ENCODE measurements at regions not wholly inside any gene's neighbourhood (a gene's known extent, or its start where the extent isn't known, plus 50 kb on each side); places are given as distances from the start of the nearest gene placed in this dataset.

DNA sequence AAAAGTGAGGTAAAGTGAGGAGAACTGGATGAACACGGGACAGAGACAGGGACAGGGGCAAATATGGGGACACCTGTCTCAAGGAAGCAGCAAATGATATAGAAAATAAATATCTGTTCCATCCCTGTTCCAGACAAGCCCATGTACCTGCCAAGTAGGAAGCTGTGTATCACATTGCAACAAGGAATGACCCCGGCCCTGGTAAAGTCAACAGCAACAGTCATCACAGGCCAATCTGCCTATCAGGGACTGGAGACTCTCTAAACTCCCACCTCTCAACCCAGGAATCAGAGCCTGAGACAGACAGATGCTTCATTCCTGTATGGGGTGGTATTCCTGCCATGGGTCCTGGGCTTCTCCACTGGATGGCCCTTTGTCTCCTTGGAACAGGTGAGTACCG is 156.6 kb upstream of the PRSS1 start:
- no peak for DNase-seq
- Mint-ChIP-seq H3K4me1 (ENCODE audit: low read depth, unreplicated experiment) (no peaks in the 10 kb centered on the region), H3K27me3 (ENCODE audit: unreplicated experiment) (peaks cover 2% of the 10 kb centered on the region), H3K27ac (ENCODE audit: unreplicated experiment) (no peak overlapping the region), H3K36me3 (ENCODE audit: unreplicated experiment) (no peaks in the 10 kb centered on the region), H3K9me3 (ENCODE audit: unreplicated experiment) (no peaks in the 10 kb centered on the region), H3K4me3 (ENCODE audit: unreplicated experiment) (no peak overlapping the region)
- TF ChIP-seq, protein P1, sequence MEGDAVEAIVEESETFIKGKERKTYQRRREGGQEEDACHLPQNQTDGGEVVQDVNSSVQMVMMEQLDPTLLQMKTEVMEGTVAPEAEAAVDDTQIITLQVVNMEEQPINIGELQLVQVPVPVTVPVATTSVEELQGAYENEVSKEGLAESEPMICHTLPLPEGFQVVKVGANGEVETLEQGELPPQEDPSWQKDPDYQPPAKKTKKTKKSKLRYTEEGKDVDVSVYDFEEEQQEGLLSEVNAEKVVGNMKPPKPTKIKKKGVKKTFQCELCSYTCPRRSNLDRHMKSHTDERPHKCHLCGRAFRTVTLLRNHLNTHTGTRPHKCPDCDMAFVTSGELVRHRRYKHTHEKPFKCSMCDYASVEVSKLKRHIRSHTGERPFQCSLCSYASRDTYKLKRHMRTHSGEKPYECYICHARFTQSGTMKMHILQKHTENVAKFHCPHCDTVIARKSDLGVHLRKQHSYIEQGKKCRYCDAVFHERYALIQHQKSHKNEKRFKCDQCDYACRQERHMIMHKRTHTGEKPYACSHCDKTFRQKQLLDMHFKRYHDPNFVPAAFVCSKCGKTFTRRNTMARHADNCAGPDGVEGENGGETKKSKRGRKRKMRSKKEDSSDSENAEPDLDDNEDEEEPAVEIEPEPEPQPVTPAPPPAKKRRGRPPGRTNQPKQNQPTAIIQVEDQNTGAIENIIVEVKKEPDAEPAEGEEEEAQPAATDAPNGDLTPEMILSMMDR (IDR thresholded peaks at IDR 0.05; ENCODE audit: partially characterized antibody, unreplicated experiment), result no peak

DNA sequence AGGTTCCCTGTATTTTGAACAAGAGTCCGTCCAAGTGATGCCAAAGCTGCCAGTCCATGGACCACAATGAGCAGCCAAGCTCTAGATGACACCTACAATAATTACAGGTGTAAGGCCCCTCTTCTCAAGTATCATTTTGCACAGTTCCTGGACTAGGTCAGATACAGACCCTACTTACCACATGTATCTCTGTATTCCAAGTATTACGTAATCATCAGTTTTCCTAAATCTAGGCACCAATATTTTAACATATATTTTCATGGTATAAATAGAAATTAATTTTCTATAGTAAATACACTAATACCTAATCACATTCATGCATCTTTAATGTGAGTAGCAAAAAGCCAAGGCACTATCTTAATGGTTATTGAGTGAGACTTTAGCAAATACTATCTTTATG is 157.0 kb upstream of the PRSS1 start:
- Mint-ChIP-seq H3K9me3 (ENCODE audit: unreplicated experiment) (no peaks in the 10 kb centered on the region), H3K4me3 (ENCODE audit: unreplicated experiment) (no peak overlapping the region), H3K36me3 (ENCODE audit: unreplicated experiment) (no peaks in the 10 kb centered on the region), H3K4me1 (ENCODE audit: low read depth, unreplicated experiment) (no peaks in the 10 kb centered on the region), H3K27me3 (ENCODE audit: unreplicated experiment) (peaks cover 2% of the 10 kb centered on the region), H3K27ac (ENCODE audit: unreplicated experiment) (no peak overlapping the region)
- DNase-seq, result no peak
- TF ChIP-seq, protein P1 (IDR thresholded peaks at IDR 0.05; ENCODE audit: partially characterized antibody, unreplicated experiment), result no peak

DNA sequence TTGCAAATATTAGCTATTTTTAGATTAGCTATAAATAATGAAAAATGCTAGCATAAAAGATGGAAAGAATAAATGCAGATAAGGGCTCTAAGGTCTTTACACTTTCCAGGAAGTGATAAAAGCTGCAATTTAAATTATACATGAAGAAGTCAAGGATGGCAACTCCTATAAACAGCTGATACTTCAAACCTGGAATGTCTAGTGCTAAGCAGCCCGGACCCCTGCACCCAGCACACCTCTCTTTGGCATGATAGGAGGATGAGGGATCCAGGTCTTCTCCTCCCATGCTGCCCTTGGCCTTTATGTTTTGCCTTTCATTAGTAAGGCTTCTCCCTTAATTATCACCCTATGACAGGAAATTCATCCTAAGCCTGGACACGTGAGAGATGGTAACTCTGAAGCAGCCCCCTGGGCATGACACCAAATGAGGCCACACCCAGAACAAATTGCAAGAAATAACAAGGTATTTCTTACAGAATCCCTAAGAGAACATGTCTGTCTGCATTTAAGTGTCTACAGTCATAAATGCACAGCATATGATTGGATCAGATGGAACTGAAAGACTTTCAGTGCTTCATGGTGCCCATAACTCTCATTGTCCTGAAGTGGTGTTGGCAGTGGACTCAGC is 158.3 kb upstream of the PRSS1 start:
- Mint-ChIP-seq H3K4me1 (ENCODE audit: low read depth, unreplicated experiment) (no peaks in the 10 kb centered on the region), H3K36me3 (ENCODE audit: unreplicated experiment) (no peaks in the 10 kb centered on the region)
- no peak for DNase-seq

DNA sequence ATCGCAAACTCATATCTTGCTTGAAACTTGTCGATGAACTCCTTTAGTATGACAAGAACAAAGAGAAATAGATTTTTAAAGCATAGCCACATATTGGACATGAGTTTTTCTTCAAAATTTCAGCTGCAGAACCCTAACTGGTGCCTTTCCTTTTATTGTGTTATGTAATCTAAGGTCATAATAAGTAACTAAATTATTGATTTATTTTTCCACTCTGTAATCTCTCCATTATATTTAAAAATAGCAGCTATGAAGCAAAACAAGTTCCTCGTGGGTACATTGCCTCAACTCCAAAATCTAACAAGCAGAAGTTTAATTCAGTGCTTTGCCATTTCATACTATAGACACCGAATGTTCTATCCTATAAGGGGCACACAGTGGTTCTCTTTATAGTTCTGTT is 159.2 kb upstream of the PRSS1 start:
- H3K27me3 Mint-ChIP-seq (ENCODE audit: unreplicated experiment), result no peaks in the 10 kb centered on the region
- H3K9me3 Mint-ChIP-seq (ENCODE audit: unreplicated experiment), result no peaks in the 10 kb centered on the region
- DNase-seq, result no peak
- TF ChIP-seq, protein P1 (IDR thresholded peaks at IDR 0.05; ENCODE audit: partially characterized antibody, unreplicated experiment), result no peak
- no peaks in the 10 kb centered on the region for H3K4me1 Mint-ChIP-seq (ENCODE audit: low read depth, unreplicated experiment)
- no peak overlapping the region for H3K4me3 Mint-ChIP-seq (ENCODE audit: unreplicated experiment)
- H3K36me3 Mint-ChIP-seq (ENCODE audit: unreplicated experiment), result no peaks in the 10 kb centered on the region
- H3K27ac Mint-ChIP-seq (ENCODE audit: unreplicated experiment), result no peak overlapping the region

More for the DNA sequence above, 158.3 kb upstream of the PRSS1 start:
- H3K27ac Mint-ChIP-seq (ENCODE audit: unreplicated experiment), result no peak overlapping the region
- no peak overlapping the region for H3K4me3 Mint-ChIP-seq (ENCODE audit: unreplicated experiment)
- no peaks in the 10 kb centered on the region for H3K9me3 Mint-ChIP-seq (ENCODE audit: unreplicated experiment)
- TF ChIP-seq, protein P1 (IDR thresholded peaks at IDR 0.05; ENCODE audit: partially characterized antibody, unreplicated experiment), result no peak
- peaks cover 2% of the 10 kb centered on the region for H3K27me3 Mint-ChIP-seq (ENCODE audit: unreplicated experiment)

DNA sequence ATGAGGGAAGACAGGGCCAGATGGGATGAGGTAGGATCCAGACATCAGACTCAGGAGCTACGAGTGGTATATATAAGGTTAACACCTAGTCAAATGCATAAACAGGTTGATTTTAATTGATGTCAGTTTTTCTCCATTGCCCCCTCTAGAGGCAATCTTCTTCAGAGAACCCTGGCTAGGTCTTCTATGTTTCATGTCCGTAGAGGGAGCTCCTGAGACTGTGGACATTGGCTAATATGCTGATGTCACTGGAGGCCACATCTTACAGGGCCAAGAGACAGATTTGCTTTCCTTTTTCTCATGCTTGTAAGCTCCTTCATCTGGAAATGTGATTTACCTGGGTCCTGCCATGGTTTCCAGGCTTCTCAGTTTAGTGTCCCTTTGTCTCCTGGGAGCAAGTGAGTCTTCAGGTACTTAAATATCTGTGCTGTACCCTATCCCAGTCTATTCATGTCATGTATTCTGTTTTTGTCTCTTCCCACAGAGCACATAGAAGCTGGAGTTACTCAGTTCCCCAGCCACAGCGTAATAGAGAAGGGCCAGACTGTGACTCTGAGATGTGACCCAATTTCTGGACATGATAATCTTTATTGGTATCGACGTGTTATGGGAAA is 161.6 kb upstream of the PRSS1 start:
- no peak overlapping the region for H3K4me3 Mint-ChIP-seq (ENCODE audit: unreplicated experiment)
- H3K27ac Mint-ChIP-seq (ENCODE audit: unreplicated experiment), result no peak overlapping the region
- DNase-seq, result no peak

More for the DNA sequence above, 161.6 kb upstream of the PRSS1 start:
- TF ChIP-seq, protein P1 (IDR thresholded peaks at IDR 0.05; ENCODE audit: partially characterized antibody, unreplicated experiment), result peak; percentile 33
- no peaks in the 10 kb centered on the region for H3K27me3 Mint-ChIP-seq (ENCODE audit: unreplicated experiment)
- H3K4me1 Mint-ChIP-seq (ENCODE audit: low read depth, unreplicated experiment), result no peaks in the 10 kb centered on the region
- H3K9me3 Mint-ChIP-seq (ENCODE audit: unreplicated experiment), result no peaks in the 10 kb centered on the region
- H3K36me3 Mint-ChIP-seq (ENCODE audit: unreplicated experiment), result no peaks in the 10 kb centered on the region
